ENCODE measurements at regions not wholly inside any gene's neighbourhood (a gene's known extent, or its start where the extent isn't known, plus 50 kb on each side); places are given as distances from the start of the nearest gene placed in this dataset.
"Not testable (repeated sequence)": the region's sequence is repeated elsewhere in the genome, so short reads cannot be mapped to it uniquely, and the experiment has no call there.

- not testable (repeated sequence) for H3K9me3 Mint-ChIP-seq; H3K4me1 Mint-ChIP-seq (ENCODE audit: low read depth); H3K27ac Mint-ChIP-seq; DNase-seq; H3K27me3 Mint-ChIP-seq (ENCODE audit: low read depth); ATAC-seq (replicated peaks in 1 of 2); H3K36me3 Mint-ChIP-seq (ENCODE audit: insufficient read depth in 2 of 2); H3K4me3 Mint-ChIP-seq
Measured at GRCh38 chr16:65691846-65692245, 570.0 kb upstream of the CDH11 start.

GRCh38 chr16:65689726-65690125 is 567.9 kb upstream of the CDH11 start:
- no peak for ATAC-seq (replicated peaks in 1 of 2)
- Mint-ChIP-seq H3K27me3 (ENCODE audit: low read depth) (no peaks in the 10 kb centered on the region), H3K36me3 (ENCODE audit: insufficient read depth in 2 of 2) (no peaks in the 10 kb centered on the region)

GRCh38 chr16:65688301-65688700 is 566.4 kb upstream of the CDH11 start:
- Mint-ChIP-seq H3K36me3 (ENCODE audit: insufficient read depth in 2 of 2) (no peaks in the 10 kb centered on the region), H3K4me3 (no peak overlapping the region), H3K4me1 (ENCODE audit: low read depth) (no peaks in the 10 kb centered on the region), H3K9me3 (peaks cover 4 to 5% of the 10 kb centered on the region in 2 donors), H3K27me3 (ENCODE audit: low read depth) (no peaks in the 10 kb centered on the region), H3K27ac (no peak overlapping the region)
- ATAC-seq (replicated peaks in 1 of 2), result no peak
- DNase-seq, result no peak

More at GRCh38 chr16:65689726-65690125, 567.9 kb upstream of the CDH11 start:
- peaks cover 4 to 5% of the 10 kb centered on the region in 2 donors for H3K9me3 Mint-ChIP-seq
- H3K4me1 Mint-ChIP-seq (ENCODE audit: low read depth), result no peaks in the 10 kb centered on the region
- DNase-seq, result no peak
- no peak overlapping the region for H3K27ac Mint-ChIP-seq
- H3K4me3 Mint-ChIP-seq, result no peak overlapping the region

- Mint-ChIP-seq H3K4me3 (no peak overlapping the region), H3K27me3 (ENCODE audit: low read depth) (no peaks in the 10 kb centered on the region), H3K36me3 (ENCODE audit: insufficient read depth in 2 of 2) (no peaks in the 10 kb centered on the region), H3K9me3 (peaks cover 5 to 7% of the 10 kb centered on the region in 2 donors), H3K27ac (no peak overlapping the region), H3K4me1 (ENCODE audit: low read depth) (no peaks in the 10 kb centered on the region)
- DNase-seq (no peak), ATAC-seq (replicated peaks in 1 of 2) (no peak)
Measured at GRCh38 chr16:65684230-65684629, 562.4 kb upstream of the CDH11 start.

- Mint-ChIP-seq H3K27me3 (ENCODE audit: low read depth) (no peaks in the 10 kb centered on the region), H3K4me3 (no peak overlapping the region), H3K9me3 (peaks cover 4 to 7% of the 10 kb centered on the region in 2 donors), H3K36me3 (ENCODE audit: insufficient read depth in 2 of 2) (no peaks in the 10 kb centered on the region), H3K27ac (no peak overlapping the region), H3K4me1 (ENCODE audit: low read depth) (no peaks in the 10 kb centered on the region)
- ATAC-seq (replicated peaks in 1 of 2) (no peak), DNase-seq (no peak)
Measured at GRCh38 chr16:65681406-65681805, 559.5 kb upstream of the CDH11 start.

GRCh38 chr16:65679785-65680184 is 557.9 kb upstream of the CDH11 start:
- H3K4me3 Mint-ChIP-seq, result no peak overlapping the region
- H3K4me1 Mint-ChIP-seq (ENCODE audit: low read depth), result no peaks in the 10 kb centered on the region
- H3K9me3 Mint-ChIP-seq, result peaks cover 2 to 3% of the 10 kb centered on the region in 2 donors
- ATAC-seq (replicated peaks in 1 of 2) (no peak), DNase-seq (no peak)
- no peak overlapping the region for H3K27ac Mint-ChIP-seq
- no peaks in the 10 kb centered on the region for H3K27me3 Mint-ChIP-seq (ENCODE audit: low read depth)
- no peaks in the 10 kb centered on the region for H3K36me3 Mint-ChIP-seq (ENCODE audit: insufficient read depth in 2 of 2)

- Mint-ChIP-seq H3K27ac (no peak overlapping the region), H3K4me3 (no peak overlapping the region), H3K36me3 (ENCODE audit: insufficient read depth in 2 of 2) (no peaks in the 10 kb centered on the region), H3K9me3 (peaks cover 3 to 13% of the 10 kb centered on the region in 2 donors), H3K4me1 (ENCODE audit: low read depth) (no peaks in the 10 kb centered on the region), H3K27me3 (ENCODE audit: low read depth) (no peaks in the 10 kb centered on the region)
- ATAC-seq (replicated peaks in 1 of 2) (no peak), DNase-seq (no peak)
Measured at GRCh38 chr16:65675161-65675560, 553.3 kb upstream of the CDH11 start.

GRCh38 chr16:65672960-65673359 is 551.1 kb upstream of the CDH11 start:
- H3K4me3 Mint-ChIP-seq, result no peak overlapping the region
- H3K27ac Mint-ChIP-seq, result no peak overlapping the region
- no peaks in the 10 kb centered on the region for H3K27me3 Mint-ChIP-seq (ENCODE audit: low read depth)
- no peaks in the 10 kb centered on the region for H3K4me1 Mint-ChIP-seq (ENCODE audit: low read depth)
- peaks cover 7 to 12% of the 10 kb centered on the region in 2 donors for H3K9me3 Mint-ChIP-seq
- no peaks in the 10 kb centered on the region for H3K36me3 Mint-ChIP-seq (ENCODE audit: insufficient read depth in 2 of 2)
- ATAC-seq (replicated peaks in 1 of 2) (no peak), DNase-seq (no peak)

- no peak for ATAC-seq (replicated peaks in 1 of 2)
- H3K9me3 Mint-ChIP-seq, result peaks cover 7 to 12% of the 10 kb centered on the region in 2 donors
- H3K27me3 Mint-ChIP-seq (ENCODE audit: low read depth), result no peaks in the 10 kb centered on the region
- no peaks in the 10 kb centered on the region for H3K4me1 Mint-ChIP-seq (ENCODE audit: low read depth)
- DNase-seq, result no peak
- no peak overlapping the region for H3K4me3 Mint-ChIP-seq
- no peak overlapping the region for H3K27ac Mint-ChIP-seq
- no peaks in the 10 kb centered on the region for H3K36me3 Mint-ChIP-seq (ENCODE audit: insufficient read depth in 2 of 2)
Measured at GRCh38 chr16:65671071-65671470, 549.2 kb upstream of the CDH11 start.

- Mint-ChIP-seq H3K4me1 (ENCODE audit: low read depth) (no peaks in the 10 kb centered on the region), H3K36me3 (ENCODE audit: insufficient read depth in 2 of 2) (no peaks in the 10 kb centered on the region), H3K9me3 (peaks cover 16 to 18% of the 10 kb centered on the region in 2 donors), H3K4me3 (no peak overlapping the region), H3K27me3 (ENCODE audit: low read depth) (no peaks in the 10 kb centered on the region), H3K27ac (no peak overlapping the region)
- DNase-seq (no peak), ATAC-seq (replicated peaks in 1 of 2) (no peak)
Measured at GRCh38 chr16:65668064-65668595, 546.3 kb upstream of the CDH11 start.

GRCh38 chr16:65667011-65667578 is 545.2 kb upstream of the CDH11 start:
- Mint-ChIP-seq H3K9me3 (peaks cover 12 to 16% of the 10 kb centered on the region in 2 donors), H3K4me3 (no peak overlapping the region), H3K4me1 (ENCODE audit: low read depth) (no peaks in the 10 kb centered on the region), H3K27me3 (ENCODE audit: low read depth) (no peaks in the 10 kb centered on the region), H3K36me3 (ENCODE audit: insufficient read depth in 2 of 2) (no peaks in the 10 kb centered on the region), H3K27ac (no peak overlapping the region)
- DNase-seq (no peak), ATAC-seq (replicated peaks in 1 of 2) (no peak)

GRCh38 chr16:65666132-65666941 is 544.5 kb upstream of the CDH11 start:
- H3K9me3 Mint-ChIP-seq, result peaks cover 8 to 16% of the 10 kb centered on the region in 2 donors
- H3K27ac Mint-ChIP-seq, result no peak overlapping the region
- ATAC-seq (replicated peaks in 1 of 2), result no peak
- no peaks in the 10 kb centered on the region for H3K27me3 Mint-ChIP-seq (ENCODE audit: low read depth)
- H3K4me1 Mint-ChIP-seq (ENCODE audit: low read depth), result no peaks in the 10 kb centered on the region
- no peaks in the 10 kb centered on the region for H3K36me3 Mint-ChIP-seq (ENCODE audit: insufficient read depth in 2 of 2)
- no peak for DNase-seq
- H3K4me3 Mint-ChIP-seq, result no peak overlapping the region

GRCh38 chr16:65665586-65665985 is 543.7 kb upstream of the CDH11 start:
- no peaks in the 10 kb centered on the region for H3K4me1 Mint-ChIP-seq (ENCODE audit: low read depth)
- H3K27me3 Mint-ChIP-seq (ENCODE audit: low read depth), result no peaks in the 10 kb centered on the region
- H3K4me3 Mint-ChIP-seq, result no peak overlapping the region
- no peak for DNase-seq
- H3K9me3 Mint-ChIP-seq, result peaks cover 8 to 16% of the 10 kb centered on the region in 2 donors
- H3K36me3 Mint-ChIP-seq (ENCODE audit: insufficient read depth in 2 of 2), result no peaks in the 10 kb centered on the region
- no peak overlapping the region for H3K27ac Mint-ChIP-seq
- ATAC-seq (replicated peaks in 1 of 2), result no peak
